GM12874 (cell line): ENCODE measurements at regions not wholly inside any gene's neighbourhood (a gene's known extent, or its start where the extent isn't known, plus 50 kb on each side); places are given as distances from the start of the nearest gene placed in this dataset.

ENCODE experiments used
- CTCF ChIP-seq: IDR thresholded peaks from 2 replicates; pipeline ENCODE4 v1.5.1; 2011; ENCODE audit warnings: low read depth, mild to moderate bottlenecking, control low read depth, low read length, moderate library complexity; ENCODE audit not compliant: insufficient read depth

GRCh38 chr11:22444076-22444475, 105.9 kb downstream of the SLC17A6 start:
- TF ChIP-seq CTCF, result no peak

- TF ChIP-seq CTCF, result no peak
Observed at GRCh38 chr11:22441831-22442230, 103.7 kb downstream of the SLC17A6 start.

GRCh38 chr11:22433517-22433916, 95.3 kb downstream of the SLC17A6 start:
- TF ChIP-seq CTCF, result no peak

- no peak for TF ChIP-seq CTCF
Observed at GRCh38 chr11:22433094-22433455, 94.9 kb downstream of the SLC17A6 start.

GRCh38 chr11:22432291-22433093, 94.3 kb downstream of the SLC17A6 start:
- TF ChIP-seq CTCF, result no peak

- TF ChIP-seq CTCF, result no peak
Observed at GRCh38 chr11:22431106-22431505, 92.9 kb downstream of the SLC17A6 start.

GRCh38 chr11:22430639-22431038, 92.5 kb downstream of the SLC17A6 start:
- TF ChIP-seq CTCF, result no peak

- no peak for TF ChIP-seq CTCF
Observed at GRCh38 chr11:22430141-22430541, 92.0 kb downstream of the SLC17A6 start.
